Keratinocyte (primary cell): ENCODE measurements at regions not wholly inside any gene's neighbourhood (a gene's known extent, or its start where the extent isn't known, plus 50 kb on each side); places are given as distances from the start of the nearest gene placed in this dataset.
A peak's percentile ranks its signal among the peaks of the same experiment; 100 is the strongest.

Experiments
- DNase-seq: peaks from one replicate; pipeline ENCODE4 v3.0.0-alpha.2; 2011; ENCODE audit warnings: low read depth, missing footprints, low spot score
- FAIRE-seq: peaks from 2 replicates; lab custom pipeline; 2011; peaks lifted over from hg19 to GRCh38; lab: Jason Lieb, UNC
- H2AFZ ChIP-seq: 2 replicates; pipeline ENCODE4 v1.6.0; 2012; ENCODE audit warnings: low read length, control low read depth, inconsistent platforms; ENCODE audit not compliant: control insufficient read depth
- H3K27ac ChIP-seq: 2 replicates; pipeline ENCODE4 v1.5.1; 2011; ENCODE audit warnings: low read length; ENCODE audit not compliant: control insufficient read depth, insufficient read depth
- H3K27me3 ChIP-seq: 3 replicates; pipeline ENCODE4 v1.6.0; 2011; ENCODE audit warnings: low read length; ENCODE audit not compliant: control insufficient read depth, insufficient read depth; ENCODE audit errors: extremely low read depth
- H3K36me3 ChIP-seq, 2 experiments: 2 replicates in 1 of 2; 3 replicates in 1 of 2; pipeline ENCODE4 v1.5.1; 2011; ENCODE audit warnings: low read length in 2 of 2, mild to moderate bottlenecking in 1 of 2; ENCODE audit not compliant: control insufficient read depth in 2 of 2, insufficient read depth in 2 of 2; ENCODE audit errors: extremely low read depth in 1 of 2
- H3K4me1 ChIP-seq: 3 replicates; pipeline ENCODE4 v1.5.1; 2011; ENCODE audit warnings: low read length; ENCODE audit not compliant: control insufficient read depth, insufficient read depth; ENCODE audit errors: extremely low read depth
- H3K4me2 ChIP-seq: 3 replicates; pipeline ENCODE4 v1.6.0; 2011; ENCODE audit warnings: low read depth, low read length; ENCODE audit not compliant: control insufficient read depth, insufficient read depth; ENCODE audit errors: extremely low read depth
- H3K4me3 ChIP-seq, 3 experiments: fragments of 200-600 bp in 1 of 3; sonication (generic) in 1 of 3; 2 replicates in 2 of 3; 3 replicates in 1 of 3; pipeline ENCODE4 v1.5.1; 2011 to 2016; ENCODE audit warnings: low read length in 3 of 3, mild to moderate bottlenecking in 3 of 3, control low read depth in 2 of 3, inconsistent platforms in 1 of 3, low read depth in 1 of 3, mixed read lengths in 1 of 3, mixed run types in 1 of 3, moderate library complexity in 1 of 3; ENCODE audit not compliant: control insufficient read depth in 2 of 3, insufficient read depth in 2 of 3; ENCODE audit errors: extremely low read depth in 1 of 3
- H3K79me2 ChIP-seq: 2 replicates; pipeline ENCODE4 v1.6.0; 2012; ENCODE audit warnings: low read length; ENCODE audit not compliant: control insufficient read depth, insufficient read depth
- H3K9ac ChIP-seq: 3 replicates; pipeline ENCODE4 v1.6.0; 2011; ENCODE audit warnings: low read length; ENCODE audit not compliant: control insufficient read depth, insufficient read depth; ENCODE audit errors: extremely low read depth
- H3K9me1 ChIP-seq: 3 replicates; pipeline ENCODE4 v1.6.0; 2011; ENCODE audit warnings: low read length; ENCODE audit not compliant: control insufficient read depth, insufficient read depth; ENCODE audit errors: extremely low read depth
- H3K9me3 ChIP-seq: 2 replicates; pipeline ENCODE4 v1.5.1; 2012; ENCODE audit warnings: low read depth, low read length; ENCODE audit not compliant: control insufficient read depth
- H4K20me1 ChIP-seq: 3 replicates; pipeline ENCODE4 v1.6.0; 2011; ENCODE audit warnings: low read length; ENCODE audit not compliant: control insufficient read depth, insufficient read depth; ENCODE audit errors: extremely low read depth
- CTCF ChIP-seq, 3 experiments: IDR thresholded peaks in 1 of 3; conservative IDR thresholded peaks in 1 of 3; optimal IDR thresholded peaks in 1 of 3; 2 replicates in 2 of 3; 3 replicates in 1 of 3; pipeline versions ENCODE3 to v1.5.1; 2011; ENCODE audit warnings: low read length in 3 of 3, mild to moderate bottlenecking in 3 of 3, moderate library complexity in 2 of 3, control low read depth in 1 of 3, inconsistent platforms in 1 of 3; ENCODE audit not compliant: insufficient read depth in 2 of 3; ENCODE audit errors: extremely low read depth in 1 of 3
- EZH2 ChIP-seq: IDR thresholded peaks from one replicate; pipeline ENCODE4 v1.6.1; 2012; ENCODE audit warnings: inconsistent platforms, mild to moderate bottlenecking, low read length, moderate library complexity
- dilution Hi-C: fragments of 300-500 bp; cut with MboI; formaldehyde crosslinking; loops from one replicate; pipeline ENCODE4 v1.7.0; 2020; ENCODE audit warnings: low sequenced_read_pairs; ENCODE audit not compliant: extremely low pct_ligation_motif_present

GRCh38 chr1:208509072-208509471 lies 264.9 kb upstream of the PLXNA2 start:
- Histone ChIP-seq H3K4me1 (peaks cover 6% of the 10 kb centered on the region), H3K27me3 (no peaks in the 10 kb centered on the region), H3K4me3 (no peak overlapping the region), H3K4me2 (no peak overlapping the region), H4K20me1 (no peaks in the 10 kb centered on the region), H3K9me3 (no peaks in the 10 kb centered on the region), H3K9me1 (no peaks in the 10 kb centered on the region), H3K9ac (no peak overlapping the region), H2AFZ (no peak overlapping the region), H3K79me2 (no peaks in the 10 kb centered on the region), H3K27ac (no peak overlapping the region), H3K36me3 (no peaks in the 10 kb centered on the region)
- FAIRE-seq (no peak), DNase-seq (no peak)
- TF ChIP-seq CTCF (optimal IDR thresholded peaks at IDR 0.05 in 1 of 3, IDR thresholded peaks at IDR 0.05 in 1 of 3, conservative IDR thresholded peaks at IDR 0.05 in 1 of 3; ENCODE audit: extremely low read depth in 1 of 3, insufficient read depth in 2 of 3, low read length in 3 of 3): no peak
- TF ChIP-seq EZH2: no peak
- dilution Hi-C loops: no loop called here

- Histone ChIP-seq H3K36me3 (no peaks in the 10 kb centered on the region), H3K27me3 (no peaks in the 10 kb centered on the region), H3K4me2 (no peak overlapping the region), H3K79me2 (no peaks in the 10 kb centered on the region), H3K9me3 (no peaks in the 10 kb centered on the region), H3K27ac (no peak overlapping the region), H2AFZ (no peak overlapping the region), H4K20me1 (no peaks in the 10 kb centered on the region), H3K4me1 (peaks cover 6% of the 10 kb centered on the region), H3K9me1 (no peaks in the 10 kb centered on the region), H3K9ac (no peak overlapping the region), H3K4me3 (no peak overlapping the region)
- FAIRE-seq: peak; percentile 79
- peak; percentile 57 for DNase-seq
- TF ChIP-seq CTCF (optimal IDR thresholded peaks at IDR 0.05 in 1 of 3, IDR thresholded peaks at IDR 0.05 in 1 of 3, conservative IDR thresholded peaks at IDR 0.05 in 1 of 3; ENCODE audit: extremely low read depth in 1 of 3, insufficient read depth in 2 of 3, low read length in 3 of 3) (no peak), EZH2 (no peak)
- dilution Hi-C loops: no loop called here
These were observed 266.2 kb upstream of the PLXNA2 start for GRCh38 chr1:208510192-208510952.
